ENCODE measurements at regions not wholly inside any gene's neighbourhood (a gene's known extent, or its start where the extent isn't known, plus 50 kb on each side); places are given as distances from the start of the nearest gene placed in this dataset.

GRCh38 chr13:44768239-44768638 is 192.1 kb upstream of the TSC22D1 start:
- intact Hi-C loops (cut with DNase I; ENCODE audit: low total_unique reads) (loop anchor here (10.0 kb wide), 1 partner anchor 283 kb away; no protein-coding TSS in a partner anchor), in situ Hi-C loops (cut with MboI; ENCODE audit: low sequenced_read_pairs in 4 of 4) (no loop called here)
- H3K36me3 ChIP-seq = no peaks in the 10 kb centered on the region
- TF ChIP-seq, protein P1, sequence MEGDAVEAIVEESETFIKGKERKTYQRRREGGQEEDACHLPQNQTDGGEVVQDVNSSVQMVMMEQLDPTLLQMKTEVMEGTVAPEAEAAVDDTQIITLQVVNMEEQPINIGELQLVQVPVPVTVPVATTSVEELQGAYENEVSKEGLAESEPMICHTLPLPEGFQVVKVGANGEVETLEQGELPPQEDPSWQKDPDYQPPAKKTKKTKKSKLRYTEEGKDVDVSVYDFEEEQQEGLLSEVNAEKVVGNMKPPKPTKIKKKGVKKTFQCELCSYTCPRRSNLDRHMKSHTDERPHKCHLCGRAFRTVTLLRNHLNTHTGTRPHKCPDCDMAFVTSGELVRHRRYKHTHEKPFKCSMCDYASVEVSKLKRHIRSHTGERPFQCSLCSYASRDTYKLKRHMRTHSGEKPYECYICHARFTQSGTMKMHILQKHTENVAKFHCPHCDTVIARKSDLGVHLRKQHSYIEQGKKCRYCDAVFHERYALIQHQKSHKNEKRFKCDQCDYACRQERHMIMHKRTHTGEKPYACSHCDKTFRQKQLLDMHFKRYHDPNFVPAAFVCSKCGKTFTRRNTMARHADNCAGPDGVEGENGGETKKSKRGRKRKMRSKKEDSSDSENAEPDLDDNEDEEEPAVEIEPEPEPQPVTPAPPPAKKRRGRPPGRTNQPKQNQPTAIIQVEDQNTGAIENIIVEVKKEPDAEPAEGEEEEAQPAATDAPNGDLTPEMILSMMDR (IDR thresholded peaks at IDR 0.05 in 4 of 5, conservative IDR thresholded peaks at IDR 0.05 in 1 of 5) = no peak
- TF ChIP-seq POLR2A (IDR thresholded peaks at IDR 0.05) = no peak
- no peaks in the 10 kb centered on the region for H3K27me3 ChIP-seq
- H3K4me1 ChIP-seq = peaks cover 9 to 10% of the 10 kb centered on the region in 2 donors
- no peak for ATAC-seq
- H3K4me3 ChIP-seq = no peak overlapping the region
- no peaks in the 10 kb centered on the region for H3K9me3 ChIP-seq
- no peak for DNase-seq
- H3K27ac ChIP-seq = no peak overlapping the region

DNA sequence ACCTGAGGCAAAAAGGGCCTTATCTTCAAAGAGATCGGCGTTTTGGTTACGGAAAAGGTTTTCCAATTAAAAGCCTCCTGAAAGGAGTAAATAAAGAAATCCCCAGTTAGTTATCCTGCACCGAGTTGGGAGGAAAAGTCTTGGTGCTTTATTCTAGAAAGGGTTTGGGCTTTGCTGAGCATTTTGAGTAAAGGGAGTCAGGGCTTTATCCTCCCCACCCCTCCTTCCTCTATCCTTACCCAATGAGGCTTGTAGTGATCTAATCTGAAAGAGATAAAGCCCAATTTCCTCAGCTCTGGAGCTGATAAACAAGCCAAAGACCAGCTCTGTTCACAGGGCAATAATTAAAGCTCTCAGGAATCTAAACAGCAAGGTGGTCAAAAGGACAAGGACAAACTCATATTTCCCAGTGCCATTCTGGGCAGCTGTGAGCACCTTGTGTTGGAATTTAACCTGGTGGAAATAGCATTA is 188.9 kb upstream of the TSC22D1 start:
- in situ Hi-C loops (cut with MboI; ENCODE audit: low sequenced_read_pairs in 4 of 4) = no loop called here
- ATAC-seq = no peak
- H3K27ac ChIP-seq = peak overlapping the region in 1 of 4 donors; percentile 31
- TF ChIP-seq POLR2A (IDR thresholded peaks at IDR 0.05) = no peak
- TF ChIP-seq, protein P1 (IDR thresholded peaks at IDR 0.05 in 4 of 5, conservative IDR thresholded peaks at IDR 0.05 in 1 of 5) = no peak
- intact Hi-C loops (cut with DNase I; ENCODE audit: low total_unique reads) = loop anchor here (10.0 kb wide), 1 partner anchor 280 kb away; no protein-coding TSS in a partner anchor
- H3K36me3 ChIP-seq = no peaks in the 10 kb centered on the region
- H3K4me1 ChIP-seq = peaks cover 13 to 15% of the 10 kb centered on the region in 2 donors
- H3K27me3 ChIP-seq = no peaks in the 10 kb centered on the region
- no peak overlapping the region for H3K4me3 ChIP-seq
- H3K9me3 ChIP-seq = no peaks in the 10 kb centered on the region
- no peak for DNase-seq

DNA sequence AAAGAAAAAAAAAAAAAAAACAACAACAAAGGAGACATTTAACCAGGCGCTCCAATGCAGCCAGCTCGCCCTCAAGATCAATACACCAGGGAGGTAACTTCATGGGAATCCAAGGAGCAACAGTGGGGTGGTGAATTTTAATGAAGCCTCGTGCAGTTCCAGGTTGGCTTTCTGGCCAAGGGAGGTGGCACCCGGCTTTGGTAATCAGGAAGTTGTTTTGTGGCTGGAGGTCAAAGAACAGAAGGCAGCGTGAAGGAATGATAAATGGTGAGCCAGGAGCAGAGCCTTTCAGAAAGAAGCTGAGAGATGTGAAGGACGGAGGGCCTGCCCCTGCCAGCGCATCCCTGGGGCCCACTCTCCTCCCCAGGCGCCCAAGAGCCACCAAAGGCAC is 188.2 kb upstream of the TSC22D1 start:
- TF ChIP-seq POLR2A (IDR thresholded peaks at IDR 0.05) = no peak
- TF ChIP-seq, protein P1 (IDR thresholded peaks at IDR 0.05 in 4 of 5, conservative IDR thresholded peaks at IDR 0.05 in 1 of 5) = no peak
- DNase-seq (no peak), ATAC-seq (no peak)
- no peak overlapping the region for H3K4me3 ChIP-seq
- H3K9me3 ChIP-seq = no peaks in the 10 kb centered on the region
- no peaks in the 10 kb centered on the region for H3K27me3 ChIP-seq
- H3K27ac ChIP-seq = peak overlapping the region in 3 of 4 donors; percentile 23 to 36 (median 33)
- H3K4me1 ChIP-seq = peaks cover 17 to 19% of the 10 kb centered on the region in 2 donors
- intact Hi-C loops (cut with DNase I; ENCODE audit: low total_unique reads) (loop anchor here (5.0 to 10.0 kb wide), 2 partner anchors 208 to 279 kb away; no protein-coding TSS in a partner anchor), in situ Hi-C loops (cut with MboI; ENCODE audit: low sequenced_read_pairs in 4 of 4) (no loop called here)
- H3K36me3 ChIP-seq = no peaks in the 10 kb centered on the region

DNA sequence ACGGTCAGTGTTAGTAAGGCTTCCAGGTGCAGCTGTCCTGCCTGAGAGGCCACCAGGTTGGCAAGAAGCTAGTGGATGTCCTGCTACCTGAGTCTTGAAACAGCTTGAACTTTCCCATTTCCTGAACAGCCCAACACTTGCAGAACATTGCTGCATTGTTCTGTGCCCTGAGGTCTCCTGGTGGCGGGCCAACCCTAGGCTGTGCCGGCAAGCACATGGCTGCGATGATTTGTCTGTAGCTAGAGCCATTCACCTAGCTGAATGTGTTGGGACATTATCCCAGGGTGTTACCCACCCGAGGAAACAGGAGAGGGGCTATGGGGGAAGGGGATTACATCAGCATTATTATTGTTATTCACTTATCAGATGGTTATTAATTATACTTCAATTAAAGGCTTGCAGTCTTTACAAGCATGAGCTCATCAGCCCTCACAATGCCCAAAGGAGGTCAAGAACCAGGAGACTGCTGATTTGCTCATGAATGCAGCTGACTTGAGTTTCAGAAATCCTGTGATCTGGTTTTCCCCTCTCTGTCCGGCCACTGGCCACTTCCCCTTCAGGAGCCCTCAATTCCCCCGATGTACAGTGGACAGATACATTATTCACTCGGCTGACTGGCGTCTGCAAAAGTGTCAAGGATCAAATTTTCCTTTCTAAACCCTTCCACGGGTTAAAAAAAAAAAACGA is 187.6 kb upstream of the TSC22D1 start:
- intact Hi-C loops (cut with DNase I; ENCODE audit: low total_unique reads) (loop anchor here (5.0 to 10.0 kb wide), 2 partner anchors 209 to 279 kb away; no protein-coding TSS in a partner anchor), in situ Hi-C loops (cut with MboI; ENCODE audit: low sequenced_read_pairs in 4 of 4) (no loop called here)

GRCh38 chr13:44762911-44763310 is 186.8 kb upstream of the TSC22D1 start:
- ATAC-seq (no peak), DNase-seq (no peak)
- H3K36me3 ChIP-seq = no peaks in the 10 kb centered on the region
- H3K27ac ChIP-seq = no peak overlapping the region
- TF ChIP-seq POLR2A (IDR thresholded peaks at IDR 0.05) = no peak
- TF ChIP-seq, protein P1 (IDR thresholded peaks at IDR 0.05 in 4 of 5, conservative IDR thresholded peaks at IDR 0.05 in 1 of 5) = no peak
- in situ Hi-C loops (cut with MboI; ENCODE audit: low sequenced_read_pairs in 4 of 4) = no loop called here
- no peak overlapping the region for H3K4me3 ChIP-seq
- H3K27me3 ChIP-seq = no peaks in the 10 kb centered on the region
- H3K9me3 ChIP-seq = no peaks in the 10 kb centered on the region
- H3K4me1 ChIP-seq = peaks cover 26 to 30% of the 10 kb centered on the region in 2 donors
- intact Hi-C loops (cut with DNase I; ENCODE audit: low total_unique reads) = loop anchor here (5.0 to 10.0 kb wide), 2 partner anchors 209 to 278 kb away; no protein-coding TSS in a partner anchor

More for the DNA sequence above, 187.6 kb upstream of the TSC22D1 start:
- Histone ChIP-seq H3K27me3 (no peaks in the 10 kb centered on the region), H3K4me3 (no peak overlapping the region), H3K27ac (peak overlapping the region in 3 of 4 donors; percentile 23 to 36 (median 33)), H3K9me3 (no peaks in the 10 kb centered on the region), H3K4me1 (peaks cover 23 to 24% of the 10 kb centered on the region in 2 donors), H3K36me3 (no peaks in the 10 kb centered on the region)
- TF ChIP-seq POLR2A (IDR thresholded peaks at IDR 0.05) = no peak
- DNase-seq (no peak), ATAC-seq (no peak)
